Mucosa of rectum (tissue), 2 donors: ENCODE measurements at regions not wholly inside any gene's neighbourhood (a gene's known extent, or its start where the extent isn't known, plus 50 kb on each side); places are given as distances from the start of the nearest gene placed in this dataset.

Source experiments
- H3K27ac ChIP-seq, 2 donors: one replicate each; pipeline ENCODE4 v1.7.0; 2013; ENCODE audit warnings: inconsistent platforms in 2 of 2, low read depth in 2 of 2, low read length in 2 of 2
- H3K27me3 ChIP-seq, 2 donors: one replicate each; pipeline ENCODE4 v1.7.0; 2013; ENCODE audit warnings: low read length in 2 of 2; ENCODE audit not compliant: control insufficient read depth in 2 of 2, insufficient read depth in 2 of 2
- H3K36me3 ChIP-seq, 2 donors: one replicate each; pipeline ENCODE4 v1.7.0; 2013; ENCODE audit warnings: low read length in 2 of 2; ENCODE audit not compliant: control insufficient read depth in 2 of 2, insufficient read depth in 2 of 2
- H3K4me1 ChIP-seq, 2 donors: one replicate each; pipeline ENCODE4 v1.7.0; 2013; ENCODE audit warnings: low read length in 2 of 2, mild to moderate bottlenecking in 1 of 2; ENCODE audit not compliant: control insufficient read depth in 2 of 2, insufficient read depth in 2 of 2
- H3K4me3 ChIP-seq, 2 donors: one replicate each; pipeline ENCODE4 v1.7.0; 2013; ENCODE audit warnings: low read length in 2 of 2
- H3K9ac ChIP-seq, 2 donors: one replicate each; pipeline ENCODE4 v1.7.0; 2013; ENCODE audit warnings: low read length in 2 of 2, low read depth in 1 of 2, mild to moderate bottlenecking in 1 of 2
- H3K9me3 ChIP-seq, 2 donors: one replicate each; pipeline ENCODE4 v1.7.0; 2013; ENCODE audit warnings: low read length in 2 of 2; ENCODE audit not compliant: control insufficient read depth in 2 of 2
- donor health status: healthy.
- donor health status: Normal muscosa, but diverticular disease.

GRCh38 chr13:70849222-70849621, 741.0 kb upstream of the KLHL1 start:
- Histone ChIP-seq H3K9ac (no peak overlapping the region), H3K4me3 (no peak overlapping the region), H3K27me3 (no peaks in the 10 kb centered on the region), H3K4me1 (peaks cover 0 to 4% of the 10 kb centered on the region in 2 donors), H3K27ac (no peak overlapping the region), H3K36me3 (no peaks in the 10 kb centered on the region), H3K9me3 (no peaks in the 10 kb centered on the region)

GRCh38 chr13:70844391-70845108, 736.3 kb upstream of the KLHL1 start:
- H3K4me1 ChIP-seq: peaks cover 0 to 6% of the 10 kb centered on the region in 2 donors
- H3K4me3 ChIP-seq: no peak overlapping the region
- H3K9me3 ChIP-seq: no peaks in the 10 kb centered on the region
- H3K27ac ChIP-seq: no peak overlapping the region
- no peaks in the 10 kb centered on the region for H3K27me3 ChIP-seq
- no peaks in the 10 kb centered on the region for H3K36me3 ChIP-seq
- H3K9ac ChIP-seq: no peak overlapping the region

DNA sequence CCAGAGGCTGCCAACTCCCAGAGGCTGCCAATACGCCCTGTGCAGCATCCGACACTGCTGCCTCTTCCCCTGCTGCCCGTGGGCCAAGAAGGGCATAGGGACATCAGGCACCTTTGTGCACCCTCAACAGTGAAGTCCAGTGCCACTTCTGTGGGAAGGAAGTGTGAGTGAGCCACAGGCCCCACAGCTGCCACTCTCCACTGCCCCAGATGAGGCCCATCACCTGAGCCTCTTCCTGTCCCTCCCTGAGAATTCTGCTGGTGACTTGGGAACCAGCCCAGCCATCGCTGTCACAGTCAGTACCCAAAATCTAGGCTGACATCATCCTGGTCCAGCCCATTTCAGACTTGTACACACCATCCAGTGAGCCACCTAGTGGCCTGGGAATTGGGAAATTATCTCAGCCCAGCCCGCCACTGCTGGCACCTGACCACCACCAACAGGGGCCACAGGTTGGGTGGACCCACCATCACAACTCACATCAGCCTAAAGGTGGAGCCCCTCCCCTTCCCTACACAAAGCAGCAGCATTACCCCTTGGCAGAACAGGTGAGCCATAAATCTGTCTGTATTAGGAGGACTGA, 733.9 kb upstream of the KLHL1 start:
- H3K4me1 ChIP-seq: peaks cover 0 to 6% of the 10 kb centered on the region in 2 donors
- no peaks in the 10 kb centered on the region for H3K9me3 ChIP-seq
- no peaks in the 10 kb centered on the region for H3K36me3 ChIP-seq

DNA sequence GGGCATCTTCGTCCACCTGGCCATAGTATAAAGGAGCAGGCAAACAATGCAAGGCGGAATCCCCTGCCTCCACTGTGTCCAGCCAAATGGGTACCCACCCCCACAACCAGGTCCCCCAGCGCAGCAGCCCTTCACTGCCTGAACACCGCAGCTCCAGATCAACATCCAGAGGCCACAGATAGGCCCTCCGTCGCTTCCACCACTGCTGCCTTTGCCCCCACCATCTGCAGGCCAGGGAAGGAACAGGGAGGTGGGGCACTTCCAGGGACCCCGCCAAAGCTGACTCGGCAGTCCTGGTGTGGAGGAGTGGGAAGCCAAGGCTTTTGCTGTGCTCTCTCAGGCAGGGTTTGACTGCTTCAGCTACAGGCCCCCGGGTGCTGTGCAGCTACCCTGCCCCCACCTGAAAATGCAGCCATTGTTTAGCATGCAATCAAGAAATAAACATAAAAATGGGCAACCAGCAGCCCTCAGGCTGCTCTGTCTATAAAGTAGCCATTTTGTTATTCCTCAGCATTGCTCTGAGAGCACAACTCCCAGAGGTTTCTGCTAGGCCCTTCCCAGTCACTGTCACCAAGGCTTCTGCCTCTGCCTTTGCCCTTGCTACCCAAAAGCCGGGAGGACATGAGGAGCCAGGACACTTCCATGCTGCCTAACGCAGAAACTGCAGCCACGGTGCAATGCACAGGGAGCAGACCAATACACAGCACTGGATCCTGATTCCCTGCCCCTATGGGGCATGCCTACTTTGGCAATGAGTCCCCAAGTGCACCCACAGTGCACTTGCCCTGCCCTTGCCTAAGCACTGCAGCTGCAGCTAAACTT, 733.2 kb upstream of the KLHL1 start:
- H3K27ac ChIP-seq: no peak overlapping the region
- no peaks in the 10 kb centered on the region for H3K9me3 ChIP-seq
- H3K4me3 ChIP-seq: no peak overlapping the region
- no peaks in the 10 kb centered on the region for H3K27me3 ChIP-seq
- H3K36me3 ChIP-seq: no peaks in the 10 kb centered on the region
- H3K4me1 ChIP-seq: peaks cover 0 to 6% of the 10 kb centered on the region in 2 donors
- no peak overlapping the region for H3K9ac ChIP-seq

More for the DNA sequence above, 733.9 kb upstream of the KLHL1 start:
- no peak overlapping the region for H3K9ac ChIP-seq
- H3K4me3 ChIP-seq: no peak overlapping the region
- no peaks in the 10 kb centered on the region for H3K27me3 ChIP-seq
- no peak overlapping the region for H3K27ac ChIP-seq

- Histone ChIP-seq H3K36me3 (no peaks in the 10 kb centered on the region), H3K9ac (no peak overlapping the region), H3K9me3 (no peaks in the 10 kb centered on the region), H3K4me3 (no peak overlapping the region), H3K4me1 (no peaks in the 10 kb centered on the region), H3K27ac (no peak overlapping the region), H3K27me3 (no peaks in the 10 kb centered on the region)
Measured at GRCh38 chr13:70835371-70835770, 727.1 kb upstream of the KLHL1 start.

GRCh38 chr13:70829748-70830147, 721.5 kb upstream of the KLHL1 start:
- no peak overlapping the region for H3K27ac ChIP-seq
- no peak overlapping the region for H3K4me3 ChIP-seq
- no peaks in the 10 kb centered on the region for H3K4me1 ChIP-seq
- no peak overlapping the region for H3K9ac ChIP-seq
- no peaks in the 10 kb centered on the region for H3K36me3 ChIP-seq
- no peaks in the 10 kb centered on the region for H3K9me3 ChIP-seq
- H3K27me3 ChIP-seq: no peaks in the 10 kb centered on the region

DNA sequence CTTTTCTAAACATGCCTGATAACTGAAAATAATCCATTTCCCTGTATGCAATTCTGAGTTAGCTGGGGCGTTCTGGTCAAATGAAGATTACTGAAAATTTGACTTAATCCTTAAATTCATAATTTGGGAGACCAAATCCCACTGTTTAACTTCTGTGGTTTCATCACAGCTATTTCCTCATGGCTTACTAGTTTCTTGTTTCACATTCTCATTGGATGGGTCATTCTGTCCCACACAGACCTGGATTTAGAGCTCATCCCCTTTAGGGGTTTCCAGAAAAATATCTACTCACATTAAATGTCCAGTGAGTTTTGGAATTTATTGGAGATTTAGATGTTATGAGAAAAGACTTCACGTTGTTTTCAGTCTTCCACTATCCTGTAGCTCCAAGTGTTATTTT, 709.3 kb upstream of the KLHL1 start:
- H3K9ac ChIP-seq: no peak overlapping the region
- H3K27ac ChIP-seq: no peak overlapping the region
- no peaks in the 10 kb centered on the region for H3K27me3 ChIP-seq
- no peaks in the 10 kb centered on the region for H3K36me3 ChIP-seq
- no peak overlapping the region for H3K4me3 ChIP-seq
- H3K9me3 ChIP-seq: no peaks in the 10 kb centered on the region
- no peaks in the 10 kb centered on the region for H3K4me1 ChIP-seq

DNA sequence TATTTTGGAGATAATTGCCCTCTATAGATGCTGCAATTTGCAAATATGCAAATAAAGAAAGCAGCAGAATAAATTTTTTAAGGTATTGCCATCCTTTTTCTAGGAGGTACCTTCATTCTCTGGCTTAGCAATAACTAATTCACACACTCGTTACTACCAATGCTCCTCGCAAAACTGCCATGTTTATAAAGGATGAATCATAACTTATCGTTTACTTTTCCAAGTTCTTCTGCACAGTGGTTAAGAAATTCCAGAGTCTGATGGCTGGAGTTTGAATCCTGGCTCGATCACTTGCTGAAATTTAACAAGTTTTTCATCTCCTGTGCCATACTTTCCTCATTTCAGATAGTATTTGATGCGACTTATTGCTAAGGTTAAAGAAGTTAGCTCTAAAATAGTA, 708.6 kb upstream of the KLHL1 start:
- H3K4me1 ChIP-seq: no peaks in the 10 kb centered on the region
- no peak overlapping the region for H3K9ac ChIP-seq
- no peaks in the 10 kb centered on the region for H3K27me3 ChIP-seq
- no peaks in the 10 kb centered on the region for H3K36me3 ChIP-seq
- H3K27ac ChIP-seq: no peak overlapping the region
- H3K4me3 ChIP-seq: no peak overlapping the region
- H3K9me3 ChIP-seq: no peaks in the 10 kb centered on the region

- H3K27me3 ChIP-seq: no peaks in the 10 kb centered on the region
- no peaks in the 10 kb centered on the region for H3K36me3 ChIP-seq
- H3K4me1 ChIP-seq: no peaks in the 10 kb centered on the region
- no peak overlapping the region for H3K27ac ChIP-seq
- H3K4me3 ChIP-seq: no peak overlapping the region
- no peaks in the 10 kb centered on the region for H3K9me3 ChIP-seq
- no peak overlapping the region for H3K9ac ChIP-seq
Measured at GRCh38 chr13:70814684-70815083, 706.4 kb upstream of the KLHL1 start.

DNA sequence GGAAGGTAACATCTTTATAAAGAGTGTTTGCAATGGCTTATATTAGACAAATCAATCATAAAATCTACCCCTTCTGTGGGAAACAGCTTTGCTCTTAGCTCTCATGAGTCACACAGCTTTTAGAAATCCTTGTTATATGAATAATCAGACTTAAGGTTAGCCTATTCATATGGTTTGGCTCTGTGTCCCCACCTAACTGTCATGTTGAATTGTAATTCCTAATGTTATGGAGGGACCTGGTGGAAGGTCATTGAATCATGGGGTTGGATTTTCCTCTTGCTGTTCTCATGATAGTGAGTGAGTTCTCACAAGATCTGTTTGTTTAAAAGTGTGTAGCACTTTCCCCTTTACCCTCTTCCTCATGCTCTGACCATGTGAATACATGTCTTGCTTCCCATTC, 704.2 kb upstream of the KLHL1 start:
- Histone ChIP-seq H3K4me1 (no peaks in the 10 kb centered on the region), H3K36me3 (no peaks in the 10 kb centered on the region), H3K9ac (no peak overlapping the region), H3K4me3 (no peak overlapping the region), H3K27ac (no peak overlapping the region), H3K27me3 (no peaks in the 10 kb centered on the region), H3K9me3 (no peaks in the 10 kb centered on the region)
